SJSA1 (cell line): ENCODE measurements at regions not wholly inside any gene's neighbourhood (a gene's known extent, or its start where the extent isn't known, plus 50 kb on each side); places are given as distances from the start of the nearest gene placed in this dataset.
A peak's percentile ranks its signal among the peaks of the same experiment; 100 is the strongest.

Experiments
- DNase-seq, 2 experiments: peaks; one replicate each; pipeline ENCODE4 v3.0.0-alpha.2; 2015 to 2020; ENCODE audit warnings: low spot score in 2 of 2, low read depth in 1 of 2
- H3K27ac ChIP-seq: fragments of 250-450 bp; sonication (Bioruptor Pico); 2 replicates; pipeline ENCODE4 v1.5.1; 2020; ENCODE audit warnings: mild to moderate bottlenecking, moderate library complexity
- H3K27me3 ChIP-seq: fragments of 250-450 bp; sonication (Bioruptor Pico); replicated peaks from 2 replicates; pipeline ENCODE4 v1.5.1; 2020; ENCODE audit warnings: mild to moderate bottlenecking, moderate library complexity
- H3K36me3 ChIP-seq: fragments of 250-450 bp; sonication (Bioruptor Pico); 2 replicates; pipeline ENCODE4 v1.5.1; 2020; ENCODE audit warnings: mild to moderate bottlenecking
- H3K4me1 ChIP-seq: fragments of 250-450 bp; sonication (Bioruptor Pico); replicated peaks from 2 replicates; pipeline ENCODE4 v1.6.1; 2021; ENCODE audit warnings: mild to moderate bottlenecking
- H3K4me3 ChIP-seq: fragments of 250-450 bp; sonication (Bioruptor Pico); 2 replicates; pipeline ENCODE4 v1.5.1; 2020; ENCODE audit warnings: mild to moderate bottlenecking
- H3K9me3 ChIP-seq: fragments of 250-450 bp; sonication (Bioruptor Pico); replicated peaks from 2 replicates; pipeline ENCODE4 v1.5.1; 2020; ENCODE audit warnings: mild to moderate bottlenecking

- DNase-seq: no peak
- H3K36me3 ChIP-seq: no peaks in the 10 kb centered on the region
- H3K27ac ChIP-seq: no peak overlapping the region
- no peak overlapping the region for H3K4me3 ChIP-seq
- H3K27me3 ChIP-seq: peaks cover 8% of the 10 kb centered on the region
- no peaks in the 10 kb centered on the region for H3K4me1 ChIP-seq
- H3K9me3 ChIP-seq: no peaks in the 10 kb centered on the region
Measured at GRCh38 chr10:91707236-91707635, 74.4 kb upstream of the PPP1R3C start.

- Histone ChIP-seq H3K27ac (no peak overlapping the region), H3K4me1 (no peaks in the 10 kb centered on the region), H3K4me3 (no peak overlapping the region), H3K9me3 (no peaks in the 10 kb centered on the region), H3K36me3 (no peaks in the 10 kb centered on the region), H3K27me3 (peaks cover 8% of the 10 kb centered on the region)
- DNase-seq: no peak
Measured at GRCh38 chr10:91705948-91706670, 73.2 kb upstream of the PPP1R3C start.

GRCh38 chr10:91702620-91703019 lies 69.7 kb upstream of the PPP1R3C start:
- no peaks in the 10 kb centered on the region for H3K4me1 ChIP-seq

GRCh38 chr10:91700788-91701444 lies 68.0 kb upstream of the PPP1R3C start:
- H3K27ac ChIP-seq: no peak overlapping the region
- H3K27me3 ChIP-seq: no peaks in the 10 kb centered on the region; the same call in 1 of the 2 replicates
- DNase-seq: no peak
- H3K4me1 ChIP-seq: no peaks in the 10 kb centered on the region
- no peaks in the 10 kb centered on the region for H3K9me3 ChIP-seq
- no peak overlapping the region for H3K4me3 ChIP-seq
- H3K36me3 ChIP-seq: no peaks in the 10 kb centered on the region

More at GRCh38 chr10:91702620-91703019, 69.7 kb upstream of the PPP1R3C start:
- Histone ChIP-seq H3K36me3 (no peaks in the 10 kb centered on the region), H3K27me3 (no peaks in the 10 kb centered on the region; the same call in 1 of the 2 replicates), H3K27ac (no peak overlapping the region), H3K9me3 (no peaks in the 10 kb centered on the region), H3K4me3 (no peak overlapping the region)
- no peak for DNase-seq

GRCh38 chr10:91700273-91700672 lies 67.4 kb upstream of the PPP1R3C start:
- no peak overlapping the region for H3K27ac ChIP-seq
- no peak for DNase-seq
- no peaks in the 10 kb centered on the region for H3K4me1 ChIP-seq
- no peak overlapping the region for H3K4me3 ChIP-seq
- no peaks in the 10 kb centered on the region for H3K27me3 ChIP-seq
- no peaks in the 10 kb centered on the region for H3K9me3 ChIP-seq
- no peaks in the 10 kb centered on the region for H3K36me3 ChIP-seq

- Histone ChIP-seq H3K4me1 (no peaks in the 10 kb centered on the region), H3K36me3 (no peaks in the 10 kb centered on the region), H3K27ac (no peak overlapping the region), H3K4me3 (no peak overlapping the region), H3K9me3 (no peaks in the 10 kb centered on the region), H3K27me3 (no peaks in the 10 kb centered on the region)
- no peak for DNase-seq
Measured at GRCh38 chr10:91698258-91698657, 65.4 kb upstream of the PPP1R3C start.

- H3K27me3 ChIP-seq: no peaks in the 10 kb centered on the region
- H3K27ac ChIP-seq: no peak overlapping the region
- no peaks in the 10 kb centered on the region for H3K4me1 ChIP-seq
- H3K9me3 ChIP-seq: no peaks in the 10 kb centered on the region
- no peak overlapping the region for H3K4me3 ChIP-seq
- no peaks in the 10 kb centered on the region for H3K36me3 ChIP-seq
- DNase-seq: peak in 1 of 2 experiments; percentile 23
Measured at GRCh38 chr10:91694170-91694794, 61.4 kb upstream of the PPP1R3C start.

GRCh38 chr10:91691981-91692380 lies 59.1 kb upstream of the PPP1R3C start:
- no peaks in the 10 kb centered on the region for H3K36me3 ChIP-seq
- no peak overlapping the region for H3K27ac ChIP-seq

GRCh38 chr10:91690996-91691676 lies 58.3 kb upstream of the PPP1R3C start:
- no peak overlapping the region for H3K4me3 ChIP-seq
- H3K27me3 ChIP-seq: no peaks in the 10 kb centered on the region
- H3K9me3 ChIP-seq: no peaks in the 10 kb centered on the region
- no peaks in the 10 kb centered on the region for H3K36me3 ChIP-seq
- no peak overlapping the region for H3K27ac ChIP-seq
- no peaks in the 10 kb centered on the region for H3K4me1 ChIP-seq
- no peak for DNase-seq

More at GRCh38 chr10:91691981-91692380, 59.1 kb upstream of the PPP1R3C start:
- H3K9me3 ChIP-seq: no peaks in the 10 kb centered on the region
- no peak for DNase-seq
- no peak overlapping the region for H3K4me3 ChIP-seq
- no peaks in the 10 kb centered on the region for H3K27me3 ChIP-seq
- H3K4me1 ChIP-seq: no peaks in the 10 kb centered on the region

- DNase-seq: no peak
- no peak overlapping the region for H3K27ac ChIP-seq
Measured at GRCh38 chr10:91690412-91690811, 57.5 kb upstream of the PPP1R3C start.

GRCh38 chr10:91689731-91690168 lies 56.9 kb upstream of the PPP1R3C start:
- no peaks in the 10 kb centered on the region for H3K9me3 ChIP-seq
- no peak for DNase-seq
- H3K27me3 ChIP-seq: no peaks in the 10 kb centered on the region
- H3K4me1 ChIP-seq: no peaks in the 10 kb centered on the region; the same call in 1 of the 2 replicates
- H3K27ac ChIP-seq: no peak overlapping the region
- no peaks in the 10 kb centered on the region for H3K36me3 ChIP-seq
- no peak overlapping the region for H3K4me3 ChIP-seq

More at GRCh38 chr10:91690412-91690811, 57.5 kb upstream of the PPP1R3C start:
- Histone ChIP-seq H3K4me3 (no peak overlapping the region), H3K36me3 (no peaks in the 10 kb centered on the region), H3K9me3 (no peaks in the 10 kb centered on the region), H3K4me1 (no peaks in the 10 kb centered on the region), H3K27me3 (no peaks in the 10 kb centered on the region)

GRCh38 chr10:91684841-91685240 lies 52.0 kb upstream of the PPP1R3C start:
- no peaks in the 10 kb centered on the region for H3K9me3 ChIP-seq
- H3K4me3 ChIP-seq: no peak overlapping the region
- H3K27me3 ChIP-seq: no peaks in the 10 kb centered on the region
- no peaks in the 10 kb centered on the region for H3K36me3 ChIP-seq
- H3K4me1 ChIP-seq: peaks cover 11% of the 10 kb centered on the region
- no peak overlapping the region for H3K27ac ChIP-seq
- no peak for DNase-seq

GRCh38 chr10:91683975-91684374 lies 51.1 kb upstream of the PPP1R3C start:
- no peak overlapping the region for H3K4me3 ChIP-seq
- H3K9me3 ChIP-seq: no peaks in the 10 kb centered on the region
- H3K27me3 ChIP-seq: no peaks in the 10 kb centered on the region
- peak; percentile 50 to 58 for DNase-seq
- H3K4me1 ChIP-seq: peaks cover 11% of the 10 kb centered on the region
- no peaks in the 10 kb centered on the region for H3K36me3 ChIP-seq
- no peak overlapping the region for H3K27ac ChIP-seq
